ENCODE measurements at regions not wholly inside any gene's neighbourhood (a gene's known extent, or its start where the extent isn't known, plus 50 kb on each side); places are given as distances from the start of the nearest gene placed in this dataset.

GRCh38 chr12:126890097-126890496 is 1376.9 kb upstream of the TMEM132C start:
- H3K4me3 ChIP-seq (ENCODE audit: control insufficient read depth in 1 of 7, extremely low read depth in 1 of 7, insufficient read depth in 4 of 7, low read depth in 2 of 7, low read length in 6 of 7) = no peak overlapping the region
- no peaks in the 10 kb centered on the region for H3K27me3 ChIP-seq (replicated peaks in 2 of 5; ENCODE audit: control insufficient read depth in 4 of 5, insufficient read depth in 5 of 5, low read length in 4 of 5)
- H3K9me3 ChIP-seq (ENCODE audit: control extremely low read depth in 1 of 5, control insufficient read depth in 4 of 5, insufficient read depth in 2 of 5, low read depth in 1 of 5, low read length in 4 of 5) = peaks cover 0 to 2% (median 0%) of the 10 kb centered on the region in 5 experiments
- POLR2A ChIA-PET = no interaction called here
- DNase-seq = no peak
- no CpG with 5 or more reads among the region's 2 CpGs for WGBS (ENCODE audit: insufficient coverage)
- CTCF ChIA-PET = no interaction called here
- H3K27ac ChIP-seq (ENCODE audit: insufficient read depth in 1 of 2, low read depth in 1 of 2, low read length in 2 of 2, poor library complexity in 1 of 2, severe bottlenecking in 2 of 2) = no peak overlapping the region
- no peaks in the 10 kb centered on the region for H3K4me1 ChIP-seq (ENCODE audit: control extremely low read depth in 1 of 4, control insufficient read depth in 4 of 4, insufficient read depth in 4 of 4, low read length in 3 of 4)
- H3K36me3 ChIP-seq (ENCODE audit: control insufficient read depth in 4 of 4, insufficient read depth in 4 of 4, low read length in 3 of 4) = no peaks in the 10 kb centered on the region

DNA sequence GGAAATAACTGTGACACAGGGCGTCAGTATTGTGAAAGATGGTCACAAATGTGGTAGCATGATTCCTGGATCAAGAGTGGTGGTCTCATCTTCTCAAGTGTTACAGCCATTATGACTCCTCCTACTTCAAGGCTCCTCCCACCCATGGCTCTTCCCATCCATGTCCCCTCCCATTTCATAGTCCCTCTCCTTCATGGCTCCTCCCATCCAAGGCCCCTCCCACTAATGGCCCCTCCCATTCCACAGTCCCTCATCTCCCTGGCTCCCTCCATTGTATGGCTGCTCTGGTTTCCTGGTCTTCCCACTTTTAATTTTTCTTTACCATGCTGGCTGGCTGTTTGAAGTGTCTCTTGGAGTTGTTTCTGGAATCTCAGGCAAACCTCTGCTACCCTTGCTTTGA is 1375.2 kb upstream of the TMEM132C start:
- H3K4me3 ChIP-seq (ENCODE audit: control insufficient read depth in 1 of 7, extremely low read depth in 1 of 7, insufficient read depth in 4 of 7, low read depth in 2 of 7, low read length in 6 of 7) = no peak overlapping the region
- DNase-seq = no peak
- H3K36me3 ChIP-seq (ENCODE audit: control insufficient read depth in 4 of 4, insufficient read depth in 4 of 4, low read length in 3 of 4) = no peaks in the 10 kb centered on the region
- ChIA-PET POLR2A (no interaction called here), CTCF (no interaction called here)
- H3K9me3 ChIP-seq (ENCODE audit: control extremely low read depth in 1 of 5, control insufficient read depth in 4 of 5, insufficient read depth in 2 of 5, low read depth in 1 of 5, low read length in 4 of 5) = peaks cover 0 to 2% (median 0%) of the 10 kb centered on the region in 5 experiments
- H3K27me3 ChIP-seq (replicated peaks in 2 of 5; ENCODE audit: control insufficient read depth in 4 of 5, insufficient read depth in 5 of 5, low read length in 4 of 5) = no peaks in the 10 kb centered on the region
- 100% methylated on average over 1 of the region's 1 CpG for WGBS (ENCODE audit: insufficient coverage)
- H3K27ac ChIP-seq (ENCODE audit: insufficient read depth in 1 of 2, low read depth in 1 of 2, low read length in 2 of 2, poor library complexity in 1 of 2, severe bottlenecking in 2 of 2) = no peak overlapping the region
- H3K4me1 ChIP-seq (ENCODE audit: control extremely low read depth in 1 of 4, control insufficient read depth in 4 of 4, insufficient read depth in 4 of 4, low read length in 3 of 4) = no peaks in the 10 kb centered on the region

DNA sequence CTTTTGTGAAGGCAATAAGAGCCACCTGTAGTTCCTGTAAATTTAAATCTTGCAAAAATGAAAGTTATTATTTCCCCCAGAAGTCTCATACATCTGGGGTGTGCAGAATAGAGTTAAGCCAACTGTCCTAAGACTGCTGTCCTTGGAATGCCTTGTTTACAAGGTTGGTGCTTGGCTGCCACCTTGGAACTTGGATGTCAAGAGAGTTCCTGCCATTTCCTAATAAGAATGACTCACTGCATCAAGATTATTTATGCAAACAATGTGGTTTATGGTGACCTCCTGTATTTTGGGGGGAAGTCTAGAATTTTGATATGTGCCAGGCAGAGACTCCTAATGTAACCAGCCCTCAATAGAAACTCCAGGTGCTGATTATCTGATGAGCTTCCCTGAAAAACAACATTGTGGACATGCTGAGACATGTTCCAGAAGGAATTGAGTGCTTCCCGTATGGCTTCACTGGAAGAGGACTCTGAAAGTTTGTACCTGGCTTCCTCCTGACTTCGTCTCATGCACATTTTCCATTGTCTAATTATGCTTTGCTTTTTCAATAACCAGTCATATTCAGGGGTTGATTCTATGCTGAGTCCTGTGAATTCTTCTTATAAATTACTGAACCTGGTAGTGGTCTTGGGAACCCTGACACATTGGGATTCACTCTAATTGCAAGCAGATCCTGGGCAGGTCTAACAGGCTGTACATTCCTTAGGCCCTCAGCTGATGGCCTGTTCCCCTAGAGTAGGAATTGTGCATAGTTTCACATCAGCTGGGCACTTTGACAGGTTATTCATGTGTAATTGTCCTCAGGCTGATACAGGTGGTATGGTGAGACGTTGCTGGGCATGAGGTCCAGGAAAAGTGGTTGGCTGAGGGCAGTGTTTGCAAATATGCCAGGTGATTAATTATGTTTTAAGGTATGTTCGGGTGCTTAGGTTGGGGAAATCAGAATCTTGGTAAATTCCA is 1370.7 kb upstream of the TMEM132C start:
- 89% methylated on average over 4 of the region's 4 CpGs for WGBS (ENCODE audit: insufficient coverage)

DNA sequence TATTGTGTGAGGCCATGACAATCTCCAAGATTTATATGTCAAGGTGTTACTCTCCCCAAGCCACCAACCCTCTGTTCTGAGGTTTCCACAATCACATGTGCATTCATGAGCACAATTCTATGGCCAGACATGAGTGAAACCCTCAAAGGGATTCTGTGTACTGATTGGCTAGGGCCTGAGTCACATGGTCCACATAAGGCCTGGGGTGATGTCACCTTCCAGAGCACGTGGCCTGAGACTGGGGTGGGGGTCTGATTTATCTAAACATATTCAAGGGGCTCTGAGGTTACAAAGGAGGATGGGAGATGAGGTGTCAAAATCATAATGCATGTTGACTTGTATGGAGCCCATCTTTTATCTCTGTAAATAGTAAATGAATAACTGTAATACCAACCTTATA is 1369.9 kb upstream of the TMEM132C start:
- no peaks in the 10 kb centered on the region for H3K36me3 ChIP-seq (ENCODE audit: control insufficient read depth in 4 of 4, insufficient read depth in 4 of 4, low read length in 3 of 4)
- ChIA-PET POLR2A (no interaction called here), CTCF (no interaction called here)
- peaks cover 0 to 2% (median 0%) of the 10 kb centered on the region in 5 experiments for H3K9me3 ChIP-seq (ENCODE audit: control extremely low read depth in 1 of 5, control insufficient read depth in 4 of 5, insufficient read depth in 2 of 5, low read depth in 1 of 5, low read length in 4 of 5)
- peaks cover 0 to 5% (median 0%) of the 10 kb centered on the region in 5 experiments for H3K27me3 ChIP-seq (replicated peaks in 2 of 5; ENCODE audit: control insufficient read depth in 4 of 5, insufficient read depth in 5 of 5, low read length in 4 of 5)
- no peak for DNase-seq
- H3K27ac ChIP-seq (ENCODE audit: insufficient read depth in 1 of 2, low read depth in 1 of 2, low read length in 2 of 2, poor library complexity in 1 of 2, severe bottlenecking in 2 of 2) = no peak overlapping the region
- no peaks in the 10 kb centered on the region for H3K4me1 ChIP-seq (ENCODE audit: control extremely low read depth in 1 of 4, control insufficient read depth in 4 of 4, insufficient read depth in 4 of 4, low read length in 3 of 4)
- 62% methylated on average over 1 of the region's 1 CpG for WGBS (ENCODE audit: insufficient coverage)
- H3K4me3 ChIP-seq (ENCODE audit: control insufficient read depth in 1 of 7, extremely low read depth in 1 of 7, insufficient read depth in 4 of 7, low read depth in 2 of 7, low read length in 6 of 7) = no peak overlapping the region

More for the DNA sequence above, 1370.7 kb upstream of the TMEM132C start:
- Histone ChIP-seq H3K27me3 (replicated peaks in 2 of 5; ENCODE audit: control insufficient read depth in 4 of 5, insufficient read depth in 5 of 5, low read length in 4 of 5) (peaks cover 0 to 5% (median 0%) of the 10 kb centered on the region in 5 experiments), H3K4me3 (ENCODE audit: control insufficient read depth in 1 of 7, extremely low read depth in 1 of 7, insufficient read depth in 4 of 7, low read depth in 2 of 7, low read length in 6 of 7) (no peak overlapping the region), H3K27ac (ENCODE audit: insufficient read depth in 1 of 2, low read depth in 1 of 2, low read length in 2 of 2, poor library complexity in 1 of 2, severe bottlenecking in 2 of 2) (no peak overlapping the region), H3K36me3 (ENCODE audit: control insufficient read depth in 4 of 4, insufficient read depth in 4 of 4, low read length in 3 of 4) (no peaks in the 10 kb centered on the region), H3K9me3 (ENCODE audit: control extremely low read depth in 1 of 5, control insufficient read depth in 4 of 5, insufficient read depth in 2 of 5, low read depth in 1 of 5, low read length in 4 of 5) (peaks cover 0 to 2% (median 0%) of the 10 kb centered on the region in 5 experiments), H3K4me1 (ENCODE audit: control extremely low read depth in 1 of 4, control insufficient read depth in 4 of 4, insufficient read depth in 4 of 4, low read length in 3 of 4) (no peaks in the 10 kb centered on the region)
- no peak for DNase-seq
- POLR2A ChIA-PET = no interaction called here
- CTCF ChIA-PET = interaction anchor here (1.5 kb wide), 1 partner anchor 21 kb away, joined by 3 read pairs; no protein-coding TSS in a partner anchor

- peaks cover 0 to 7% (median 0%) of the 10 kb centered on the region in 5 experiments for H3K27me3 ChIP-seq (replicated peaks in 2 of 5; ENCODE audit: control insufficient read depth in 4 of 5, insufficient read depth in 5 of 5, low read length in 4 of 5)
- POLR2A ChIA-PET = no interaction called here
- H3K9me3 ChIP-seq (ENCODE audit: control extremely low read depth in 1 of 5, control insufficient read depth in 4 of 5, insufficient read depth in 2 of 5, low read depth in 1 of 5, low read length in 4 of 5) = peaks cover 0 to 2% (median 0%) of the 10 kb centered on the region in 5 experiments
- no peak overlapping the region for H3K4me3 ChIP-seq (ENCODE audit: control insufficient read depth in 1 of 7, extremely low read depth in 1 of 7, insufficient read depth in 4 of 7, low read depth in 2 of 7, low read length in 6 of 7)
- WGBS (ENCODE audit: insufficient coverage) = 93% methylated on average over 3 of the region's 5 CpGs
- DNase-seq = no peak
- CTCF ChIA-PET = no interaction called here
- H3K27ac ChIP-seq (ENCODE audit: insufficient read depth in 1 of 2, low read depth in 1 of 2, low read length in 2 of 2, poor library complexity in 1 of 2, severe bottlenecking in 2 of 2) = no peak overlapping the region
- H3K36me3 ChIP-seq (ENCODE audit: control insufficient read depth in 4 of 4, insufficient read depth in 4 of 4, low read length in 3 of 4) = no peaks in the 10 kb centered on the region
- H3K4me1 ChIP-seq (ENCODE audit: control extremely low read depth in 1 of 4, control insufficient read depth in 4 of 4, insufficient read depth in 4 of 4, low read length in 3 of 4) = no peaks in the 10 kb centered on the region
Observed at GRCh38 chr12:126897778-126898177, 1369.2 kb upstream of the TMEM132C start.

GRCh38 chr12:126898562-126898961 is 1368.4 kb upstream of the TMEM132C start:
- POLR2A ChIA-PET = no interaction called here
- H3K27me3 ChIP-seq (replicated peaks in 2 of 5; ENCODE audit: control insufficient read depth in 4 of 5, insufficient read depth in 5 of 5, low read length in 4 of 5) = peaks cover 0 to 12% (median 0%) of the 10 kb centered on the region in 5 experiments
- no peaks in the 10 kb centered on the region for H3K4me1 ChIP-seq (ENCODE audit: control extremely low read depth in 1 of 4, control insufficient read depth in 4 of 4, insufficient read depth in 4 of 4, low read length in 3 of 4)
- H3K4me3 ChIP-seq (ENCODE audit: control insufficient read depth in 1 of 7, extremely low read depth in 1 of 7, insufficient read depth in 4 of 7, low read depth in 2 of 7, low read length in 6 of 7) = no peak overlapping the region
- H3K36me3 ChIP-seq (ENCODE audit: control insufficient read depth in 4 of 4, insufficient read depth in 4 of 4, low read length in 3 of 4) = no peaks in the 10 kb centered on the region
- peaks cover 0 to 2% (median 0%) of the 10 kb centered on the region in 5 experiments for H3K9me3 ChIP-seq (ENCODE audit: control extremely low read depth in 1 of 5, control insufficient read depth in 4 of 5, insufficient read depth in 2 of 5, low read depth in 1 of 5, low read length in 4 of 5)
- CTCF ChIA-PET = no interaction called here
- no peak overlapping the region for H3K27ac ChIP-seq (ENCODE audit: insufficient read depth in 1 of 2, low read depth in 1 of 2, low read length in 2 of 2, poor library complexity in 1 of 2, severe bottlenecking in 2 of 2)
- DNase-seq = no peak
- 49% methylated on average over 3 of the region's 4 CpGs for WGBS (ENCODE audit: insufficient coverage)

Measured in common myeloid progenitor, CD34-positive (primary cell).